Psoas muscle (tissue), 7 donors: ENCODE measurements at regions not wholly inside any gene's neighbourhood (a gene's known extent, or its start where the extent isn't known, plus 50 kb on each side); places are given as distances from the start of the nearest gene placed in this dataset.

Experiments used
- ATAC-seq, 4 donors: fragments of 200-7000 bp; cut with Tn5 transposase; one replicate each; pipeline ENCODE4 v1.9.1; 2020; ENCODE audit warnings: moderate library complexity in 3 of 4, mild to moderate bottlenecking in 2 of 4
- DNase-seq, 2 donors: peaks; one replicate each; pipeline ENCODE4 v3.0.0-alpha.2; 2020
- H3K27ac ChIP-seq: fragments of 200-600 bp; one replicate; pipeline ENCODE4 v1.8.0; 2022
- H3K27me3 ChIP-seq, 3 donors: fragments of 200-600 bp in 1 of 3; one replicate each; pipeline versions ENCODE4 v1.6.1 to v1.8.0; 2013 to 2022; ENCODE audit warnings: low read length in 2 of 3, mild to moderate bottlenecking in 2 of 3, moderate library complexity in 1 of 3; ENCODE audit not compliant: insufficient read depth in 3 of 3
- H3K36me3 ChIP-seq, 2 donors: fragments of 200-600 bp in 1 of 2; one replicate each; pipeline versions ENCODE4 v1.6.1 to v1.8.0; 2013 to 2022; ENCODE audit warnings: low read depth in 1 of 2, mild to moderate bottlenecking in 1 of 2, moderate library complexity in 1 of 2; ENCODE audit not compliant: insufficient read depth in 1 of 2
- H3K4me1 ChIP-seq: fragments of 200-600 bp; one replicate; pipeline ENCODE4 v1.8.0; 2022
- H3K4me3 ChIP-seq: fragments of 200-600 bp; one replicate; pipeline ENCODE4 v1.8.0; 2022; ENCODE audit warnings: mild to moderate bottlenecking
- H3K9me3 ChIP-seq: fragments of 200-600 bp; one replicate; pipeline ENCODE4 v1.8.0; 2022
- WGBS, 3 donors: extraction: QIAGEN DNeasy Blood & Tissue Kit; methylation state at CpG; one replicate each; pipeline versions ENCODE4 v1.1.6 to v1.1.7; 2013; 5-methylcytosine and 5-hydroxymethylcytosine counted together
- intact Hi-C, 2 donors: fragments of 100-400 bp; cut with DNase I; formaldehyde crosslinking; loops; one replicate each; pipeline versions ENCODE4 v1.11.0 to v1.14.2; 2022
- TF ChIP-seq, protein P1 (sequence below): fragments of 200-600 bp; IDR thresholded peaks from one replicate; pipeline ENCODE4 v1.8.0; 2022; ENCODE audit warnings: antibody characterized with exemption
- donor health status: healthy with polysubstance abuse.
- donor health status: DM: no; HTN: no; CAD: no; lungs with moderate emphysema.
- donor health status: Bipolar disorder and iron deficiency.
- donor health status: healthy.
- donor health status: DM: yes; HTN: yes; CAD: no.
- donor health status: DM: no; HTN: no; CAD: no.
- donor health status: DM: yes; HTN: yes; CAD: no.

DNA sequence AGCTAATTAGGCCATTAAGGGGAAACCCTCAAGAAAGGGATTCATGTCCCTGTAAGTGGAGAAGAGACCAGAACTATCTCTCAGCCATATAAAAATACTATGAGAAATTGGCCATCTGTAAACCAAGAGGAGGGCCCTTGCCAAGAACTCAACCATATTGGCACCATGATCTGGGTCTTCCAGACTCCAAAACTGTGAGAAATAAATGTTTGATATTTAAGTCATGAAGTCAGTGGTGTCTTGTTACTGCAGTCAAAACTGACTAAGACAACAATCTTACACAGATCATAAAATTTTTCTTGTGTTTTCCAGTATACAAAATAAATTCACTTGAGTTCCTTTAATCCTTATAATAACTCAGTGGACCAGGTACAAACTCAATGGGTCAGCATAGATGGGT is 589.8 kb upstream of the CDH2 start:
- no peaks in the 10 kb centered on the region for H3K36me3 ChIP-seq
- no peak overlapping the region for H3K4me3 ChIP-seq
- TF ChIP-seq, protein P1, sequence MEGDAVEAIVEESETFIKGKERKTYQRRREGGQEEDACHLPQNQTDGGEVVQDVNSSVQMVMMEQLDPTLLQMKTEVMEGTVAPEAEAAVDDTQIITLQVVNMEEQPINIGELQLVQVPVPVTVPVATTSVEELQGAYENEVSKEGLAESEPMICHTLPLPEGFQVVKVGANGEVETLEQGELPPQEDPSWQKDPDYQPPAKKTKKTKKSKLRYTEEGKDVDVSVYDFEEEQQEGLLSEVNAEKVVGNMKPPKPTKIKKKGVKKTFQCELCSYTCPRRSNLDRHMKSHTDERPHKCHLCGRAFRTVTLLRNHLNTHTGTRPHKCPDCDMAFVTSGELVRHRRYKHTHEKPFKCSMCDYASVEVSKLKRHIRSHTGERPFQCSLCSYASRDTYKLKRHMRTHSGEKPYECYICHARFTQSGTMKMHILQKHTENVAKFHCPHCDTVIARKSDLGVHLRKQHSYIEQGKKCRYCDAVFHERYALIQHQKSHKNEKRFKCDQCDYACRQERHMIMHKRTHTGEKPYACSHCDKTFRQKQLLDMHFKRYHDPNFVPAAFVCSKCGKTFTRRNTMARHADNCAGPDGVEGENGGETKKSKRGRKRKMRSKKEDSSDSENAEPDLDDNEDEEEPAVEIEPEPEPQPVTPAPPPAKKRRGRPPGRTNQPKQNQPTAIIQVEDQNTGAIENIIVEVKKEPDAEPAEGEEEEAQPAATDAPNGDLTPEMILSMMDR = no peak
- H3K9me3 ChIP-seq = no peaks in the 10 kb centered on the region
- H3K27ac ChIP-seq = no peak overlapping the region
- DNase-seq = no peak
- no peaks in the 10 kb centered on the region for H3K4me1 ChIP-seq
- no peaks in the 10 kb centered on the region for H3K27me3 ChIP-seq
- no peak for ATAC-seq
- intact Hi-C loops = no loop called here

DNA sequence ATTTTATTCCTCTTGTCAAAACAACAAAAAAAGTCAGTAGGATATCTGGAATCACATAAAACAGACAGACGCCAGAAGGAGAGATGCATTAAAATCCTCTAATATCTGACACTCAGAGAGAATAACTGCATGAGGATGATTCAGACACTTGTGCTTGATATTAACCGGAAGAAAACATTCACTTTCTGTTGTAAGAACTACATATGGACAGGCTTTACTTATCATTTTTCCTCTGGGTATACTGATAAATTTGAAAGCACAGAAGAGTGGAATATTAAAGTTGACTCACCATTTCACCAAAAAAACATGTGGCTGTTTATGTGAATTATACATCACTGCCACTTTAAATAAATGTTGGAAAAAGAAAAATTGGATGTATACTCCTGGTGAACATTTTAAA is 589.1 kb upstream of the CDH2 start:
- Histone ChIP-seq H3K4me3 (no peak overlapping the region), H3K27ac (no peak overlapping the region), H3K36me3 (no peaks in the 10 kb centered on the region), H3K9me3 (no peaks in the 10 kb centered on the region), H3K27me3 (no peaks in the 10 kb centered on the region), H3K4me1 (no peaks in the 10 kb centered on the region)
- 81 to 84% (median 83%) methylated on average over 2 of the region's 2 CpGs for WGBS, 3 donors
- intact Hi-C loops = no loop called here
- ATAC-seq = no peak
- TF ChIP-seq, protein P1 = no peak
- DNase-seq = no peak

DNA sequence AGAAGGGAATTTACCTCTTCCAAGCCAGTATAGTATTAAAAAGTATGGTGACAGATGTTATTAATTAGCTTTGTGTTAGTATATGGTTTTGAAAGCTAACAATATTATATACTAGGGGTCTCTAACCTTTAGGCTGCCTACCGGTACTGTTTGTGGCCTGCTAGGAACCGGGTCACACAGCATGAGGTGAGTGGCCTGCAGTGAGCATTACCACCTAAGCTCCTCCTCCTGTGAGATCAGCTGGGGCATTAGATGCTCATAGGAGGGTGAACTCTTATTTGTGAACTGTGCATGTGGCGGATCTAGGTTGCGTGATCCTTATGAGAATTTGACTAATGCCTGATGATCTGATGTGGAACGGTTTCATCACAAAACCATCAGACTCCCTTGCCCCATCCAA is 583.4 kb upstream of the CDH2 start:
- Histone ChIP-seq H3K4me3 (no peak overlapping the region), H3K27me3 (no peaks in the 10 kb centered on the region), H3K27ac (no peak overlapping the region), H3K9me3 (no peaks in the 10 kb centered on the region), H3K4me1 (no peaks in the 10 kb centered on the region), H3K36me3 (no peaks in the 10 kb centered on the region)
- ATAC-seq (no peak), DNase-seq (peak in 1 of 2 donors; percentile 20)
- intact Hi-C loops = no loop called here
- 73 to 77% (median 74%) methylated on average over 5 of the region's 5 CpGs for WGBS, 3 donors
- TF ChIP-seq, protein P1 = no peak

DNA sequence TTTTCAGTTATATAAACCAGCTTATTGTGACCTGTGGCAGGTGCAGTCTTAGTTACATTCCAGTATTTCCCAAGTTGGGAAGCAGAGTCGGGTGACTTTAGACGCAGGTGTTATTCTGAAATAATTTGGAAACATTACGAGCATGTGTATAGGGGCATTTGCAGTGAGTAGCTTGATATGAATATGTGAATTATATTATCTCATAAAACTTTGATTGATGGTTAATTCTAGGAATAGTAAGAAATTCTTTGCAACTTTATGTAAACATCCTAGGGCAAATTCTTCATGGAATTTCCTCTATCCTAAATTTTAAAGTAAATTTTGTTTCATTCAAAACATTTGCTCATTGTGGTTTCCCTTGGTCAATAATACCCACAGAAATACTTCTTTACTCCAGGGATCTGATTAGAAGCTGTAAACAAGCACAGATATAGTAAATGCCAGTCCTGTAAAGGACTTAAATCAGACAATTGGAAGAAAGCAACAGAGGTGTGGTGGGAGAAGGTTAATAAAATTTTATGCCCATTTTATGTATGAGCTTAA is 580.6 kb upstream of the CDH2 start:
- Histone ChIP-seq H3K9me3 (no peaks in the 10 kb centered on the region), H3K27ac (no peak overlapping the region), H3K4me1 (no peaks in the 10 kb centered on the region), H3K27me3 (no peaks in the 10 kb centered on the region), H3K36me3 (no peaks in the 10 kb centered on the region), H3K4me3 (no peak overlapping the region)
- no peak for DNase-seq
- TF ChIP-seq, protein P1 = no peak
- 82 to 88% (median 84%) methylated on average over 3 of the region's 3 CpGs for WGBS, 3 donors
- intact Hi-C loops = no loop called here
- no peak for ATAC-seq

DNA sequence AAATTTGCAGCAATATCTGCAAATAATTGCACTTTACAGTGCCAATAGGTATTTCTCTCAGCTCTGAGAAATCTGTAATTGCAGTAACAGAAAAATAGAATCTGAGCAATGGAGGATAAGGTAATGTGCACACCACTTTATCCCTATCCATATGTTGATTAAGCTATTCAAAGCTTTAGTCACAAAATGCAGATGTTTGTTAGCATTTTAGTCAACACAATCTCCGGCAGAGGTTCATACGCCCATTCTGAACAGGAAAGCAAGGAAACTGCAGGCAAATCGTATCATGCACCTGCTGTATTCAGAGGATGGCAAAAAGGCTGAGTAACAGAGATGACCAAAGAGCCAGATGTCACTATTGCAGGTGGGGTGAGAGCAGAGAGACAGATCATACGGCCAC is 566.2 kb upstream of the CDH2 start:
- ATAC-seq (no peak), DNase-seq (no peak)
- Histone ChIP-seq H3K27ac (no peak overlapping the region), H3K9me3 (no peaks in the 10 kb centered on the region), H3K27me3 (no peaks in the 10 kb centered on the region), H3K4me1 (no peaks in the 10 kb centered on the region), H3K36me3 (no peaks in the 10 kb centered on the region), H3K4me3 (no peak overlapping the region)
- TF ChIP-seq, protein P1 = no peak
- intact Hi-C loops = no loop called here
- 72 to 76% (median 76%) methylated on average over 4 of the region's 4 CpGs for WGBS, 3 donors
